A172 (cell line): ENCODE measurements at regions not wholly inside any gene's neighbourhood (a gene's known extent, or its start where the extent isn't known, plus 50 kb on each side); places are given as distances from the start of the nearest gene placed in this dataset.

Source experiments
- DNase-seq: peaks from one replicate; pipeline ENCODE4 v3.0.0-alpha.2; 2015; ENCODE audit warnings: low spot score

- DNase-seq = no peak
Observed at GRCh38 chr14:97350415-97350814, 553.2 kb downstream of the VRK1 start.

- DNase-seq = no peak
Observed at GRCh38 chr14:97350894-97351731, 553.9 kb downstream of the VRK1 start.

GRCh38 chr14:97353102-97353501, 555.9 kb downstream of the VRK1 start:
- DNase-seq = no peak

GRCh38 chr14:97354119-97354722, 557.0 kb downstream of the VRK1 start:
- DNase-seq = no peak

- no peak for DNase-seq
Observed at GRCh38 chr14:97359341-97359740, 562.2 kb downstream of the VRK1 start.

GRCh38 chr14:97361181-97361580, 564.0 kb downstream of the VRK1 start:
- no peak for DNase-seq

GRCh38 chr14:97361958-97362357, 564.8 kb downstream of the VRK1 start:
- no peak for DNase-seq

- no peak for DNase-seq
Observed at GRCh38 chr14:97366400-97366799, 569.2 kb downstream of the VRK1 start.

- no peak for DNase-seq
Observed at GRCh38 chr14:97367278-97367677, 570.1 kb downstream of the VRK1 start.

GRCh38 chr14:97368049-97368448, 570.9 kb downstream of the VRK1 start:
- no peak for DNase-seq

- DNase-seq = no peak
Observed at GRCh38 chr14:97368900-97369564, 571.9 kb downstream of the VRK1 start.

GRCh38 chr14:97369901-97370300, 572.7 kb downstream of the VRK1 start:
- no peak for DNase-seq

- DNase-seq = no peak
Observed at GRCh38 chr14:97376310-97376709, 579.1 kb downstream of the VRK1 start.

GRCh38 chr14:97377550-97377949, 580.4 kb downstream of the VRK1 start:
- no peak for DNase-seq

- DNase-seq = no peak
Observed at GRCh38 chr14:97379091-97379531, 581.9 kb downstream of the VRK1 start.

GRCh38 chr14:97380539-97380941, 583.4 kb downstream of the VRK1 start:
- DNase-seq = no peak

- no peak for DNase-seq
Observed at GRCh38 chr14:97381309-97381708, 584.1 kb downstream of the VRK1 start.

- no peak for DNase-seq
Observed at GRCh38 chr14:97382616-97383226, 585.5 kb downstream of the VRK1 start.

GRCh38 chr14:97385727-97386126, 588.5 kb downstream of the VRK1 start:
- no peak for DNase-seq

- DNase-seq = no peak
Observed at GRCh38 chr14:97387252-97387874, 590.2 kb downstream of the VRK1 start.

- DNase-seq = no peak
Observed at GRCh38 chr14:97388408-97388807, 591.2 kb downstream of the VRK1 start.
